NK-92 (cell line): ENCODE measurements at regions not wholly inside any gene's neighbourhood (a gene's known extent, or its start where the extent isn't known, plus 50 kb on each side); places are given as distances from the start of the nearest gene placed in this dataset.

Experiments
- DNase-seq: peaks from one replicate; lab custom pipeline; 2025; ENCODE audit not compliant: unreplicated experiment; lab: John Stamatoyannopoulos, UW

DNA sequence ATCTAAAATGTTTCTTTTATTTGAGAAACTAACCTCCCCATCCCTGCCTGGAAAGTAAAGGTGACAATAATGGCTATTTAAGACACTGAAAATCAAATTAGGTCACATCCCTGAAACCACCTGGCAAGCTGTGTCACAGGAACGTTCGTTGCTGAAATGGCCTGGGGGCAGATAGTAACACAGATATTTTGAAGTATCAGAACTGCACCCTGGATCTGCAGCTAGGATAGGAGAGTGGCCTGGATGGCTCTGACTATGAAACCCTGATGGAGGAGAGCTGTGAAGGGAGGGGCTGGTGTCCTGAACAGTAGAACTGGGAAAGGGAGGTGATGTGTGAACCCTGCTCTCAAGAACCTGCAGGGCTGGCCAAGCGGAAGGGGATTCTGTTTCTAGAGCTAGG is 648.3 kb upstream of the CFAP20DC start:
- no peak for DNase-seq

DNA sequence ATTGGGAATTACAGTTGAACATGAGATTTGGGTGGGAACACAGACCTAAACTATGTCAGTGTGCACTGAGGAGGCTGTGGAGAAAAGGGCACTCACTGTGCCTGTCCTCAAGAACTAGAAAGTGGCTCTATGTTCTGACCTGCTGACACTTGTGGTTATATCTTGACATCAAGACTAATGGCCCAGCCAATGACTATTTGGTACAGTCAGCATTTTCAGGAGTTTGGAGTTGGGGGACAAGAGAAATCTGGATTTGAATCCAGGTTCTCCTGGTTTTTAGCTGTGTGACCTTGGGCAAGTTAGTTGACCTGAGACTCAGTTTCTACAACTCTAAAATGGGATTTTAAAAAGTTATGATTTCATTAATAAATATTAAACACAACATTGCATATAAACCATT is 647.0 kb upstream of the CFAP20DC start:
- DNase-seq: no peak

DNA sequence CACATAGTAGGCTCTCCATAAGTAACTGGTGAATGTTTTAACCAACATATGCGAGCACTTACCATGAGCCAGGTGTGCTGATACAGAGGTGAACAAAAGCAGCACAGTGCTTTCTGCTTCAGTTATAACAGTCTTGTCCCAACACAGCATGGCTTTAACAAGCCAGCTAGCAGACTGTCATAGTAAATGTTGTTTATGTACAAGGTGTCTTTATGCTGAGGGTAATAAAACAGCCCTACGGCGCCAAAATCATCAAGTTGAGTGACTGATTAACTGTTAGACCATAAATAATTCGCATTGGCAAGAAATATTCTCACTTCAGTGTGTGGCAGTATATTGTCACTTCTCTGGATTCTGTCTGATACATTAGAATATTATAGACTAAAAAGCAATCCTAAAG is 646.0 kb upstream of the CFAP20DC start:
- DNase-seq: no peak

- no peak for DNase-seq
Observed at GRCh38 chr3:59692117-59692516, 642.3 kb upstream of the CFAP20DC start.

- DNase-seq: no peak
Observed at GRCh38 chr3:59690886-59691285, 641.1 kb upstream of the CFAP20DC start.

GRCh38 chr3:59688636-59689035 is 638.8 kb upstream of the CFAP20DC start:
- DNase-seq: no peak

- no peak for DNase-seq
Observed at GRCh38 chr3:59685432-59685831, 635.6 kb upstream of the CFAP20DC start.

DNA sequence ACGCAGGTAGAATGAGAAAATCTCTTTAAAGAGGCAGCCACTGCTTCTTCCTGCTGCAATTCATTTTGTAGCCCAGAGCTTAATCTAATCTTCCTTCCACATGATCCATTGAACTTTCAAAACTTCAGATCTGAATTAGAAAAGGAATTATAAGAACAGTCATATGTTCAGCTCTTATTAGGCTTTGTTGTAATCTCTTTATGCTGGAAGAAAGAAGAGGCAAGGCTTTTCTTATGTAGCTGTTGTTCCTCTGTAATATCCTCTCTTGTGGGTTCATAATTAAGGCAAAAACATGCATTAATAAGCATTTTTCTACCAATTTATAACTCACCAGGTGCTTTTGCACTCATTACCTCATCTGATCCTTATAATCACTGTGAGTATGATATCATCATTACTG is 634.9 kb upstream of the CFAP20DC start:
- DNase-seq: no peak

- no peak for DNase-seq
Observed at GRCh38 chr3:59680919-59681318, 631.1 kb upstream of the CFAP20DC start.

- DNase-seq: no peak
Observed at GRCh38 chr3:59677747-59678702, 628.2 kb upstream of the CFAP20DC start.

GRCh38 chr3:59675495-59675894 is 625.7 kb upstream of the CFAP20DC start:
- DNase-seq: no peak

- no peak for DNase-seq
Observed at GRCh38 chr3:59663076-59663850, 613.4 kb upstream of the CFAP20DC start.

GRCh38 chr3:59660852-59661625 is 611.2 kb upstream of the CFAP20DC start:
- DNase-seq: no peak

DNA sequence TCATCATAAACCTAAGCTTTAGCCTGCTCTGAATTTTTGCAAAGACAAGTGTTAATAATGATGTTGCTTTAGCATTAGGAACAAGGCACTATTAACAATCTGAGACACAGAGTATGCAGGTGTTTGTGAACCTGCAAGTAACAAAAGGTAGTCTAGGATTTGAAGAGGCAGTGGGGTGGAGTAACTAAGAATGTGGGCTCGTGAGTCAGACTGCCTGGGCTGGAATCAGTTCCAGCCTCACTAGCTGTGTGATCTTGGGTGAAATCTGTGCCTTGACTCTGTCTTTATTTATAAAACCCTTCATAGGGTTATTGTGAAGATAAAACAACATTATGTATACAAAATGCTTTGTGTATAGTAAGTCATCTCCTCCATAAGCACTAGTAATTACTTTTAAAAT is 610.6 kb upstream of the CFAP20DC start:
- no peak for DNase-seq

DNA sequence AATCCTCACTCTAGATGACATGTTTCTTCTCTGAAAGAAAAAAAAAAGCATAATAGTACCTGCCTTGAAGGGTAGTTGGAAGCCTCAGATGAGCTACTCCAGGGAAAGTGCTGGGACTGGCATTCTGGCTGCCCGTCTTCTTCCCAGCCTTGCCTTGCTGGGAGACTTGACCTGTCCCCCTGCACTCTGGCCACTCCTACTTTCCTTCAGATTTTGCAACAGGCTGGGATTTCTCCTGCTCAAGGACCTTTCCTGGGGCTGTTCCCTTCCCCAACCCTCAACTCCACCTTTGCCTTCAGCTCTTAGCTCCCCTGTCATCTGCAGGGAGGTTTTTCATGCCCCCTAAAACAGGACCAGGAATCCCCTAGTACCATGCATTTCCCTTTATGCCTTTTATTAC is 609.9 kb upstream of the CFAP20DC start:
- DNase-seq: no peak

GRCh38 chr3:59658866-59659265 is 609.0 kb upstream of the CFAP20DC start:
- DNase-seq: no peak

DNA sequence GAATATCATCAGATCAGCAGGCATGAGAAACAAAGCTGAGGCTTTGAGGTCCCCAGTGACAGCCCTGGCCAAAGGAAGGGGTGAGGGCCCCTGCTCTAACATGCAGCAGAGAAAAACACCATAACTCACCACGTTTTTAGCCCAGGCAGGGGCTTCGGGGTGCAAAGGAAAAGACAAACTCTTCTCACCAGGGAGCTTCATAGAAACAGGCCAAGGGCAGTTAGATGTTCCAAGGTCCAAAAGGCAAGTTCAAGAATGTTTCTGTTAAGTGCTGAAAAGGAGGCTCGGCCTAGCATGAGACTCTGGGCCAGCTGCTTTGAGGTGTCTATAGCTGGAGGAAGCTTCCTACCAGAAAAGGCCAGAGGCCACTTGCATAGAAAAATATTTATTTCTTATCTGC is 608.4 kb upstream of the CFAP20DC start:
- no peak for DNase-seq

GRCh38 chr3:59655418-59656015 is 605.7 kb upstream of the CFAP20DC start:
- no peak for DNase-seq

- DNase-seq: no peak
Observed at GRCh38 chr3:59654480-59655417, 604.9 kb upstream of the CFAP20DC start.

GRCh38 chr3:59654123-59654479 is 604.3 kb upstream of the CFAP20DC start:
- no peak for DNase-seq
